ENCODE measurements at regions not wholly inside any gene's neighbourhood (a gene's known extent, or its start where the extent isn't known, plus 50 kb on each side); places are given as distances from the start of the nearest gene placed in this dataset.
A peak's percentile ranks its signal among the peaks of the same experiment; 100 is the strongest.

DNA sequence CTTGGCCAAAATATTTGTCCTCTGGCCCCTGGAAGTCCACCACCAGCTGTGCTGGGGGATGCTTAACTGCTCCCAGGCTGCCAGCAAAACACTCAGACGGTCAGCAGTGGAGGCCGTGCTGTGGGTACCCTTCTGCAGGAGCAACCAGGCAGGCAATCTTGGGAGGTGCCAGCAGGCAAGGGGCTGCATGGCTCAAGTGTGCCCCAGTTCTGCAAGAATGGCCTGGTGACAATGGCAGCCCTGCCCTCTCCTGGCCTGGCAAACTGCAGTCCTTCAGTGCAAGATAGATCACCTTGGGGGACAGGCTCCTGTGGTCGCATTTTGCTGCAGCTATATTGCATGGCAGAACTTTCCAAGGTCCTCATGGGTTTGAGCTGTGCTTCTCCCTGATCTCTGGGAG lies 728.3 kb downstream of the TMTC2 start:
- in situ Hi-C loops (cut with HindIII; ENCODE audit: low pct_ligation_motif_present, low sequenced_read_pairs), result no loop called here
- no peak for DNase-seq
- H3K27ac ChIP-seq, result no peak overlapping the region
- H3K36me3 ChIP-seq (replicated peaks), result no peaks in the 10 kb centered on the region
- H3K4me3 ChIP-seq (ENCODE audit: low read depth, low read length), result no peak overlapping the region
- H3K27me3 ChIP-seq (replicated peaks), result no peaks in the 10 kb centered on the region
- TF ChIP-seq, protein P1, sequence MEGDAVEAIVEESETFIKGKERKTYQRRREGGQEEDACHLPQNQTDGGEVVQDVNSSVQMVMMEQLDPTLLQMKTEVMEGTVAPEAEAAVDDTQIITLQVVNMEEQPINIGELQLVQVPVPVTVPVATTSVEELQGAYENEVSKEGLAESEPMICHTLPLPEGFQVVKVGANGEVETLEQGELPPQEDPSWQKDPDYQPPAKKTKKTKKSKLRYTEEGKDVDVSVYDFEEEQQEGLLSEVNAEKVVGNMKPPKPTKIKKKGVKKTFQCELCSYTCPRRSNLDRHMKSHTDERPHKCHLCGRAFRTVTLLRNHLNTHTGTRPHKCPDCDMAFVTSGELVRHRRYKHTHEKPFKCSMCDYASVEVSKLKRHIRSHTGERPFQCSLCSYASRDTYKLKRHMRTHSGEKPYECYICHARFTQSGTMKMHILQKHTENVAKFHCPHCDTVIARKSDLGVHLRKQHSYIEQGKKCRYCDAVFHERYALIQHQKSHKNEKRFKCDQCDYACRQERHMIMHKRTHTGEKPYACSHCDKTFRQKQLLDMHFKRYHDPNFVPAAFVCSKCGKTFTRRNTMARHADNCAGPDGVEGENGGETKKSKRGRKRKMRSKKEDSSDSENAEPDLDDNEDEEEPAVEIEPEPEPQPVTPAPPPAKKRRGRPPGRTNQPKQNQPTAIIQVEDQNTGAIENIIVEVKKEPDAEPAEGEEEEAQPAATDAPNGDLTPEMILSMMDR (IDR thresholded peaks at IDR 0.05; ENCODE audit: low read depth, low read length, missing control alignments), result no peak

DNA sequence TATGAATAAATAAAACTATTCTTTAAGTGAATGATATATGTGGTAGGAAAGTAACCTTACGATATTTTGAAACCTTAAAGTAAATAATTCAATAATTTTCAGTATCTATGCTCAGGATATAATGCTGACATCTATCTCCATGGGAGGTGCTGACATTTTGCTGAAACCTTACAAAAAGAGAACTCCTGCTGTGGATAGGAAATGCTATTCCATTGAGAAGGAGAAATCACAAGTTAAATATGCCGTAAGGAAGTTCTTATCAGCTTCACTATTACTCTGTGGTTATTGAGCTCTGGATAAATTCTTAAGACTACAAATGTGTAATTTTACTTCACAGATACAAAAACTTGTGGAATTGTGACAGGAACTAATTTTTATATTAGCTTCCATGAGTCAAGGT lies 722.1 kb downstream of the TMTC2 start:
- in situ Hi-C loops (cut with HindIII; ENCODE audit: low pct_ligation_motif_present, low sequenced_read_pairs), result no loop called here
- H3K27me3 ChIP-seq (replicated peaks), result no peaks in the 10 kb centered on the region
- DNase-seq, result peak; percentile 51
- TF ChIP-seq, protein P1 (IDR thresholded peaks at IDR 0.05; ENCODE audit: low read depth, low read length, missing control alignments), result no peak
- H3K36me3 ChIP-seq (replicated peaks), result no peaks in the 10 kb centered on the region
- H3K27ac ChIP-seq, result no peak overlapping the region
- no peak overlapping the region for H3K4me3 ChIP-seq (ENCODE audit: low read depth, low read length)

DNA sequence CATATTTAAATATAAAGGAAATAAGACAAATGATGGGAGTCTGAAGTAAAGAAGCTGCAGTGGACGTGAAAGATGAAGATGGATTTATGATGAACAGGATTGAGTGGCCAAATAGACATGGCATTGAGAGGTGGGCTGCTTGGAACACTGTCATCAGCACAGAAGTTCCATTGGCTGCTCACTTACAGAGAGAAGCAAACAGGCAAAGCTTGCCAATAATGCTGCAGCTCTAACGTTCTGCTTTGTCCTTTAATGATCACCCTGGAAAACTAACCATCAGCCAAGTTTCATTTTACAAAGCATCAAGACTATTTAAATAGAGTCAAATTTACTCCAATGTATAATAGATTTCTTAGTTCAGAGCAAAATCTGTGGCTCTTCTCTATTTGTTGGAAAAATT lies 721.4 kb downstream of the TMTC2 start:
- Histone ChIP-seq H3K27ac (no peak overlapping the region), H3K27me3 (replicated peaks) (no peaks in the 10 kb centered on the region), H3K36me3 (replicated peaks) (no peaks in the 10 kb centered on the region), H3K4me3 (ENCODE audit: low read depth, low read length) (no peak overlapping the region)
- in situ Hi-C loops (cut with HindIII; ENCODE audit: low pct_ligation_motif_present, low sequenced_read_pairs), result no loop called here
- DNase-seq, result no peak
- TF ChIP-seq, protein P1 (IDR thresholded peaks at IDR 0.05; ENCODE audit: low read depth, low read length, missing control alignments), result no peak

DNA sequence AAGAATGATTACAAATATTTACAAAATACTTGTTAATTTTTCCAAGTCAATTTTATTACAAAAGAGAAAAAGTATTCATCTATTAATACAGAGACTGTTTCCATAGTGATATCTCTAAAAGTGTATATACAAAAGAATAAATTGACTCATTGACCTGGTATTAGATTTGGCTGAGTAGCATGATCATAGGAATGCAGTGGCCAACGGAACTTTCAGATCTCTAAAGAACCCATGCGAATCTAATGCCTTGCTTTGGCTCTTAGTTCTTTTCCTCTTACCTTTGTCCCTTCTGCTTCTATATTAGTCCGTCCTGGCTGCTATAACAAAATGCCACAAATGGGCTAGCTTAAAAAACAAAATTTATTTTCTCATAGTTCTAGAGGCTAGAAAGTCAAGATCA lies 717.8 kb downstream of the TMTC2 start:
- Histone ChIP-seq H3K36me3 (replicated peaks) (no peaks in the 10 kb centered on the region), H3K27me3 (replicated peaks) (no peaks in the 10 kb centered on the region), H3K4me3 (ENCODE audit: low read depth, low read length) (no peak overlapping the region), H3K27ac (peak overlapping the region; percentile 37)
- in situ Hi-C loops (cut with HindIII; ENCODE audit: low pct_ligation_motif_present, low sequenced_read_pairs), result no loop called here
- TF ChIP-seq, protein P1 (IDR thresholded peaks at IDR 0.05; ENCODE audit: low read depth, low read length, missing control alignments), result no peak
- peak; percentile 54 for DNase-seq

DNA sequence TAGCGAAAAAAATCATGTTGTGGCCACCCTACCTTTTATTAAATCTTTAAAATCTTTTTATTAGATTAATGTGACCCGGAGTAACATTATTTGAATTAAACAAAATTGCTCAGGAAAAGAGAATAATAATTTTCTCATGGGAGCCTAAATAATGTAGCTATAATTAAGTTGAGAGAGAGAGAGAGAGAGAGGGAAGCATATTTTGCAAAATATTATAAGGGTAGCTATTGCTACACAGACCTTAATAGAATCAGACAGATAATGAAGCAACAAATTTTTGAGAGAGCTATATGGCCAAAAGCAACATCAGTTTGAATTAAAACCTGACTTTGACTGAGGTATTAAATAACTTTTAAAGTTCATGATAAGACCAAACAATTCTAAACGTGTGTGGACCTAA lies 703.5 kb downstream of the TMTC2 start:
- in situ Hi-C loops (cut with HindIII; ENCODE audit: low pct_ligation_motif_present, low sequenced_read_pairs), result no loop called here
- DNase-seq, result no peak
- TF ChIP-seq, protein P1 (IDR thresholded peaks at IDR 0.05; ENCODE audit: low read depth, low read length, missing control alignments), result no peak
- H3K27me3 ChIP-seq (replicated peaks), result no peaks in the 10 kb centered on the region
- H3K27ac ChIP-seq, result no peak overlapping the region
- H3K36me3 ChIP-seq (replicated peaks), result no peaks in the 10 kb centered on the region
- H3K4me3 ChIP-seq (ENCODE audit: low read depth, low read length), result no peak overlapping the region

DNA sequence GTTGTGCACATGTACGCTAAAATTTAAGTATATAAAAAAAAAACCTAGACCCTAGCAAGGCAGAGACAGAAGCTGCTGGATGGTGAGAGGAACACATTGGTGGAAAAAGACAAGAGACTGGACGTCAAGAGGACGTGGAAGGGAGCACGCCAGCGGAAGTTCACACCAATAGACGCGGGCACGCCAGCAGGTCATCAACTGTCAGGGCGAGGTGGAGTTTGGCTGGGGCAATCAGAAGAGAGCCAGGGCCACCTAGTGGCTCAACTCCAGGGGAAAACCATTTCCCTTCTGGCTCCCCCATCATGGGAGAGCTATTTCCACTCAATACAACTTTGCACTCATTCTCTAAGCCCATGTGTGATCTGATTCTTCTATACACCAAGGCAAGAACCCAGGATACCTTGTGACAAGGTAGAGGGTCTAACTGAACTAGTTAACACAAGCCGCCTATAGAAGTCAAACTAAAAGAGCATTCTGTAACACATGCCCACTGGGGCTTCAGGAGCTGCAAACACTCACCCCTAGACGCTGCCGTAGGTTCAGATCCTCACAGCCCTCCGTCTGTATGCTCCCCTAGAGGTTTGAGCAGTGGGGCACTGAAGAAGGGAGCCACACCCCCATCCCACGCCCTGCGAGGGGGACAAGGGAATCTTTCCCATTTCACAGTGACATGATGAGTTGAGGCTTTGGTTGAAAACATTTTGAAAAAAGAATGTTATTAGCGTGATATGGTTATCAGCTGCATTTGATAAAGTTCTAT lies 702.7 kb downstream of the TMTC2 start:
- no peak overlapping the region for H3K4me3 ChIP-seq (ENCODE audit: low read depth, low read length)
- in situ Hi-C loops (cut with HindIII; ENCODE audit: low pct_ligation_motif_present, low sequenced_read_pairs), result no loop called here
- no peaks in the 10 kb centered on the region for H3K36me3 ChIP-seq (replicated peaks)
- TF ChIP-seq, protein P1 (IDR thresholded peaks at IDR 0.05; ENCODE audit: low read depth, low read length, missing control alignments), result peak; percentile 47
- no peak for DNase-seq
- H3K27ac ChIP-seq, result no peak overlapping the region
- no peaks in the 10 kb centered on the region for H3K27me3 ChIP-seq (replicated peaks)
